HG03108 (cell line): ENCODE measurements at regions not wholly inside any gene's neighbourhood (a gene's known extent, or its start where the extent isn't known, plus 50 kb on each side); places are given as distances from the start of the nearest gene placed in this dataset.
"Not testable (repeated sequence)": the region's sequence is repeated elsewhere in the genome, so short reads cannot be mapped to it uniquely, and the experiment has no call there.

Source experiments
- ATAC-seq: cut with Tn5 transposase; IDR thresholded peaks from one replicate; pipeline ENCODE4 v1.9.1; 2021; ENCODE audit warnings: moderate library complexity; ENCODE audit not compliant: unreplicated experiment

DNA sequence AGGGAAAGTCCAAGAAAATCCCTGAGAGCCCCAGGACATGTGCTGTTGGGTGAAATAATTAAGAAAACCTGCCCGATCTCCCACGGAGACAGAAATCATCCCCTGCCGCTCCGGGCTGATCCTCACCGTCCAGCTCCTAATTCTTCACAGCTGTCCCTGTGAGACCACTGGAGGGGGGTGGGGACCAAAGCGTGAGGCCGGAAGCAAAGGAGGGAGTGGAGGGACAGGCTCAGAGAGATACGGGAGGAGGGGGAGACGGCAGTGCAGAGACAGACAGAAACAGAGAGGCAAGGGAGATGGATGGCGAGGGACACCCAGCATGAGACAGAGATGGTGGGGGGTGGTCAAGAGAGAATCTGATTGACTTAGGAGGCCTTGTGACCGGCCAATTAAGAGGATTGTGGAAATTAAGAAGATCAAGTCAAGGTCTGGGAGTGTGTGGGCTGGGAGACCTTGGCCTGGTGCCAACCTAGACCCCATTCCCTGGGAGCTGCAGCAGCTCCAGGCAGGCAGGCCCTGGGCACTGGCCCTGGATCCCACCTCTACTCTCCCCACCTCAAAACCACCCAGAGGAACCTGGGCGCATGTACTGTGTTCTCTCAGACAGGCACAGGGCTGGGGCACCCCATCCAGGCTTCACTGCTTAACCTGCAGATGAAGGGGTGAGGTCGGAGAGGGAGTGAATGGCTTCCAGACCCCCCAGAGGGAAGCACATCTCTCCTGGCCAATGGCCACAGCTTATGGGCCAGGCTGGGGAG lies 113.2 kb upstream of the ALDH1A3 start:
- no peak for ATAC-seq

DNA sequence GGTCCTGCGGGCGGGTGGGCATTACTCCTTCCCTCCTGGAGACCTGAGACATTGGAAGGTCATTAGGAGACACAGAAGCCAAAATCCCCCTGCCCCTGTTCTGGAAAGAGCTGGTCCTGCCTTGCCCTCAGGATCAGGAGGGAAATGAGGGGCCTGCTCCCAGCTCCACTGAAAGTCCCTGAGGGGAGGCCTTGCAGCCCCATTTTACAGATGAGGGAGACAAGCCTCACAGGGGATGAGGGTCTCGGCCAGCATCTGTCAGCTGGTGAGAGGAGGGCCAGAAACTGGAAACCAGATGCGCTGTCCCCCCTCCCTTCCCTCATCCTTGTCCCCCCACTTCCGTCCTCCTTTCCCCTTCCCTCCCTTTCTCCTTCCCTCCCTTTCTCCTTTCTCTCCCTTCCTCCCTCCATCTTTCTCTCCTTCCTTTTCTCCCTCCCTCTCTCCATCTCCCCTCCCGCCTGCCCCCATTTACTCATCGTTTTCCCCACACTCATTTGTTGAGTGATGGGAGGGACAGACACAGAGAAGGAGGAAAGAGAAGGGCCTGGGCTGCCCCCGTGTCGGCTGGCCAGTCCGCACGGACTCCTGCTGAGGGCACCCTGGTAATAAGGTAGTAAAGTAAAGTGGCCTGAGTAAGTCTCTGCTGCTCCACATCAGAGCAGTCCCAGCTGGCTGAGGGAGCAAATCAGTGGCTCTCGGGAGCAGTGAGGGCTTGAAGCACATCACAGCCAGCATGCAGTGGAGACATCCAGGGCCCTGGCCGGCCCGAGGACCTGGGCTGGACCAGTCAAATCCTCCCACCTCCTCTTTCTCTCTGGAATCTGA lies 112.4 kb upstream of the ALDH1A3 start:
- no peak for ATAC-seq

DNA sequence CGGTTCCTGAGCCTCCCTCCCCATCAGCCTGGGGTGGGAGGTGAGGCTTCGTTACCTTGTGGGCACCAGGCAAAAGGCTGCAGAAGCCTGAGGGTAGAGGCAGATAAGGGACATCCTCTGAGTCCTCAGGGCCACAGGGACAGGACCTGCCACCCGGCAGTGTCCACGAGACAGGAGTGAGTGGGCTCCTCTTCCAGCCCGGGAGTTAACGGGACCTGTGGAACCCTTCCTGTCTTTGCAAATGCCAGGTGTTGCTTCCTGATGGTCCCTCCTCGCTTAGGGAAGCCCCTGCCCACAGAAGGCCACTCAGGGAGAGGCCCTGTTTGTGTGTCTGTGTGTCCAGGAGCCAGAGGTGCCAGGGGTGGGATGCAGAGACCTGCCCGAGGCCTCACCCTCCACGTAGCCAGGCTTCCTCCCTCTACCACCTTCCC lies 111.1 kb upstream of the ALDH1A3 start:
- no peak for ATAC-seq

DNA sequence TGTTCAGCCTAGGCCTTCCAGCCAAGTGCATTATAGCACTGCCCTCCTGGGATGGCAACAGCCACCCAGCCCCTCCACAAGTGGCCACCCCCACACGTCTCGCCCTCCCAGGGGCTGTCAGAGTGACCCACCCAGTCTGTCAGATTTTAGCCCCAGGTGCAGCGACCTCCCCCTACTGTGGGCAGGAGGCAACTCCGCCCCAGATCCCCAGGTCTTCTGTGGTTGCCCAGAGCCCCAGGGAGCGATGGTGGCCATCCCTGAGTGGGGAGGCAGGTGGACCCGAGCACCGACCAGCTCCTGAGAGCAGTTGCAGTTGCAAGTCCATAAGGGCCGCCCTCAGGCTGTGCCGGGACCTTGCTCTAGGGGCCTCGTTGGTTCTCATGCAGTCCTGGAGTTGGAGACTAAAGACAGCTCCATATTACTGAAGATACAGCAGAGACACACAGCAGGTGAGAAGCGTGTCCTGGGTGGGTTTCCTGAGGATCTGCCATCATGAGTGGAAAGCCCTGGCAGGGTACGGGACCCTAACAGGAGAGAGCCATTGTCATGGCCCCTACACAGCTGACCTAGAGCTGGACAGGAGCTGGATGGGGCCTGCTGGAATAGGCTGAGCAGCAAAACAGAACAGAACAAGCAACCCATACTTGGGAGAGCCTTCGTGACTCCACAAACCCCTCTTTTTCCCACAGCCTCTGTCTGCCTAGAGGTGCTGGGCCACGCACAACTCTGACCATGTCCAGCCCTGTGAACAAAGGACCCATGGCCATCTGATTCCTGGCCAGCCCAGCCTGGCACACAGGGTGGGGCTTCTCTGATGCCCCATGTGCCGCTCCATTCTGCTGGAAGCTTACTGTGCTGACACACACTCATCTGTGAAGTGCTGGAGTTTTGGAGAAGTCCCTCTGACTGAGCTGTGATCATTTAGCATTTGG lies 110.3 kb upstream of the ALDH1A3 start:
- ATAC-seq = no peak

DNA sequence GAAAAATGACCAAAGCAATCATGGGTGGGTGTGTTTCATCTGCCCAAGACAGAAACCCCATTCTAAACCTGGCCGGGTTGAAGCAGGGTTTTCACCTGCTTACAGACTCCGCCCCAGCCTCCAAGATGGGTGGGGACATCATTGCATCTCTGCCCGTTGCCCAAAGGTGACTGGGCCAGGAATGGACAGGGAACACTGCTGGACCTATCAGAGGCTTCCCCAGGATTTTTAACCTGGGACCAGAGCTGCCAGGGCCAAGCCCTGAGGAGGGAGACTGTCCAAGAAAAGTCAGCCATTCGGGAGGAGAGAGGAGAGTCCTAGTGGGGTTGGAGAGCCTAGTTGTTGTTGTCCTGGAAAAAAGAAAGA lies 109.7 kb upstream of the ALDH1A3 start:
- no peak for ATAC-seq

DNA sequence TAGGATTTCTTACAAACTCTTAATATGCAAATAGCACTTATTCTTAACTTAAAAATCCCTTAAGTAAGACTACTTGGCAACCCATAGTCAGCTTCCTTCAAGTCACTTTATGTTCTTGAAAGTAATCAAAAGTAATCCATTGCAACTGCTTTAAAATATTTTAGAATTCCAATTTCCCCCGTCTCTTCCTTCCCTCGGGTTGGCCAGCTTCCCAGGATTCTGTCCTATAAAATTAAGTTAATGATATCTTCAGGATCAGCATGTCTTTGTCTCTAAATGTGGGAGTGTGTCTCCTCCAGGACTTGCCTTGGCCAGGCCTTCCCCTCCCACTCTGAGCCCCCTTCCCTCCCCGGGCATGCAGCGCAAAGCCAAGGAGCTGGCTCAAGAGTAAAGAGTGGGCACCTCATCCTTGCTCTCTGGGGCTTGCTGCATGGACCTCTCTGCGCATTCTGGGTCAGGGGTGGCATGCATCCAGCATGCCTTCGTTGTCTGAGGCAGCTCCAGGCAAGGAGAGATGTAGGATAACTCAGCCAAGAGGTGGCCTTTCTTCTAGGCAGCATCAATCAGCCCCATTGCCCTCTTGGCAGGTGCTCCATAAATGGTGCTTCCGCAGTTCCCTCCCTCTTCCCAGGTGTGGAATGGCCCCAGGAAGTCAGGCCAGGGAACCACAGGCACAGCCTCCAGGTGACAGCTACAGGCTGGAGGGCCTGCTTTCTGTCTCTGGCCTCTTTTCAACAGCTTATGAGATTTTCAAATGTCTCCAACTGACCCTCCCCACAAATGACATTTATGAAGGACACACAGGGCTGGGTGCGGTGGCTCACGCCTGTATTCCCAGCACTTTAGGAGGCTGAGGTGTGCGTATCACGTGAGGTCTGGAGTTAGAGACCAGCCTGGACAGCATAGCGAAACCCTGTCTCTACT lies 108.7 kb upstream of the ALDH1A3 start:
- ATAC-seq = no peak

DNA sequence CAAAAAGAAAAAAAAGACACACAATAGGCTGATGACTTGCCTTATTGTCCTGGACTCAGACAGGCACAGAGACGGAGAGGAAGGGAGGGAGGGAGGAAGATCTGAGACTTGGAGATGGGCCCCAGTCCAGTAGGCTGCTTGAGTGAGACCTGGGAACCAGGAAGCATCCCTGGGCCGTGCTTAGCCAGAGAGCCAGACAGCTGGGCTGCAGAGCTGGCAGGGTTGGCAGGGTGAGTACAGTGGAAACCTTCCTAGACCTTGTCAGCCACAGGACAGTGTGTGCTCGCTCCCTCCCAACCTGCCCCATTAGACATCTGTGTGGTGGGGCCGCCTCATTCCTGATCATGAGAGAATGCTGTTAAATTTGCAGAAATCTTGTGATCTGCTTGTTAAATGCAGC lies 107.9 kb upstream of the ALDH1A3 start:
- no peak for ATAC-seq

DNA sequence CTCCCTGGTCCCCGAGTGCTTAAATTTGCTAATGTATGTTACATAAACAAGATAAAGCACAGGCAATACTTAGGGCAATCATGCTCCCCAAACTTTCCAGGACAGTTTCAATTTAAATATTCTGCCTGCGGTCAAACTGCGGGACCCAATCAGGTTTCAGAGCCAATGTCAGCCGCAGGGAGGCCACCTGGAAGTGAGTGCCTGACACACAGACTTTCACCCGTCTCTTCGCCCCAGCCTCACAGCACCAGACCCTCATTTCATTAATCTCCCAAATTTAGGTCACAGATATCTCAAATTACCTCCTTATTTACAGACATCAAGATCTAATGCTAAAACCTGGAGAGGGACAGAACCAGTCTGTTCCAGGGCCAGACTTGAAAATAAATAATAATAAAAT lies 107.2 kb upstream of the ALDH1A3 start:
- ATAC-seq = no peak

DNA sequence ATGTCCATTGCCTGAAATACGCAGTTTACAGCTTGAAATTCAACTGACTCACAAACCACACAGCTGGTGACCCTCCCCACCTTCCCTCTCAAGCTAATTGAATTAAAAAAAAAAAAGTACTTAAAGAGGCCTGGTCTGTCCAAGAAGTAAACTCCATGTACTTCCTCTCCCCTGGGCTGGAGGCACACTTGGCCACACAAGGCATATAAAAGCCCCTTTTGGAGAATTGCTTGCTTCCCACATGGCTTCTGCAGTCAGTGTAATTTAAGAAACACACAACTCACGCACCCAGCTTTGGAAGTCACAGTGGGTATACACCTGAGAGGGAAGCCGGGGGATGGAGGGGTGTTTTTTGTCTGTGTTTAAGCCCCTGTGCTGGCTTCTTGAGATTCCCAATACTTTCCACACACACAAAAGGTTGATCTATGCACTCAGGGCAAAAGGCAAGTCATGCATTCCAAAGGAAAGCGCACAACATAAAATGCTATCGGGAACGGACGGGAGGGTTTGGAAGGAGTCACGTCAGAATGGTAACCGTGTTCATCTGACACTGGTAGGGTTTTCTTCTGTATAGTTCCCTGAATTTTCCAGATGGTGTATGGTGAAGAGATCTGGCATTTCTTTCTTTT lies 106.6 kb upstream of the ALDH1A3 start:
- no peak for ATAC-seq

DNA sequence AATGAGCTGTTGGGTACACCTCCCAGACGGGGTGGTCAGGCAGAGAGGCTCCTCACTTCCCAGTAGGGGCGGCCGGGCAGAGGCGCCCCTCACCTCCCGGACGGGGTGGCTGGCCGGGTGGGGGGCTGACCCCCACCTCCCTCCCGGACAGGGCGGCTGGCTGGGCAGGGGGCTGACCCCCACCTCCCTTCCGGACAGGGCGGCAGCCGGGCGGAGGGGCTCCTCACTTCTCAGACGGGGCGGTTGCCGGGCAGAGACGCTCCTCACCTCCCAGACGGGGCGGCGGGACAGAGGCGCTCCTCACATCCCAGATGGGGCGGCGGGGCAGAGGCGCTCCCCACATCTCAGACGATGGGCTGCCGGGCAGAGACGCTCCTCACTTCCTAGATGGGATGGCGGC lies 105.6 kb upstream of the ALDH1A3 start:
- not testable (repeated sequence) for ATAC-seq

DNA sequence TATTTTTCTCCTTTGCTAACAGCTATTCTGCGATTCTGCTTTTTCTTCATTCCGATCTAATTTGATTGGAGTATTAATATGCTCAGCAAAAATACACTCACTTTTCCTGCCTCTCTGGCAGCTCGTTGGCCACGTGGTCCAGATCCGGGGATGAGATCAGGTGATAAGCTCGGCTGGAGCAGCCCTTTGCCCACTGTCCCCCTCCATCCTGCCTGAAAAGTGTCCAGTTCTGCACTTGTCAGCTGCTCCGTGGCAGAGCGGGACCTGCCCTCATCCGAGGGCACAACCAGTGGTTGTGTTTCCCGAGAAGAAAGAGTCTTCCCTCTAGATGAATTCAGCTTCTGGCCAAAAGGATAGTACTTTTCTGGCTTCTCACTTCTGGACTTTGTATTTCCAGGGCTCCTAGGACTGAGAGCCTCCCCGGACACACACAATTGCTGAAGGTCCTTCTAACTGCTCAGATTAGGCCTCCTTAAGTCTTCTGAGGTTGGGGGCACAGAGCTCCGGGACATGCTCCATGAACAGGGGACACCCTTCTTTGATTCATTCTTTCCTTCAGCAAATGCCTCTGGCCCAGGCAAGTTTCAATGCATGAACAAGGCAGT lies 103.9 kb upstream of the ALDH1A3 start:
- no peak for ATAC-seq

DNA sequence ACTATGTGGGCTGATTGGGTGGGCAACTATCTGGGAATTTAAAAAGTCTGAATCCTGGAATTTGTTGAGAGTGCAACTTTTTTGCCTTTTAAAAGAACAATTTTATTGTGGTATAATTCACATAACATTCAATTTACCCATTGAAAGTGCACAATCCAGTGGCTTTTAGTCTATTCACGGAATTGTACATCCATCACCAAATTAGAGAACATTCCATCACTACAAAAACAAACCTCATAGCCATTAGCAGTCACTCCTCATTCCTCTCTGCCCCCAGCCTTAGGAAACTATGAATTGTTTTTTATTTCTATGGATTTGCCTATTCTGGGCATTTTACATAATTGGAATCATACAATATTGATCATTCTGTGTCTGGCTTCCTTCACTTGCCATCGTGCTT lies 101.8 kb upstream of the ALDH1A3 start:
- ATAC-seq = no peak

DNA sequence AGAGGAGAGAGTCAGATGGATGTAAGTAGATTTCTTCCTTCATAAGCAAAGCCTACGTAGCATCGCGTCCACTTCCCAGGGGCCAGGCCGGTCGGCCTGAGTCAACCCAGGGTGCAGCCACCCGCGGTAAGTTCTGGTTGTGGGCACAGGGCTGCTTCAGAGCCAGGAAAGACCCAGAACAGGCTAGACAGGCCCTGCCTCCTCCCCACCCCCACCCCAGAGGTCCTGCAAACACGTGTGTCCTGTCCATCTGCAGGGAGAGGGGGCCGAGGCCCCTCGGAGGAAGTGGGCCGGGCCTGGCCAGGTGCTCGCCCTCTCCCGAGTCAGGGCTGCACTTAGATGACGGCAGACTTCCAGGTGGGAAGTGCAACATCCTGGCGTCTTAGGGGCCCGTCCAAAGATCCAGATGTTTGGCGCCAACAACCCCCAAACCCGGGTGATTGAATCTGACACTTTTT lies 100.8 kb upstream of the ALDH1A3 start:
- ATAC-seq = no peak

DNA sequence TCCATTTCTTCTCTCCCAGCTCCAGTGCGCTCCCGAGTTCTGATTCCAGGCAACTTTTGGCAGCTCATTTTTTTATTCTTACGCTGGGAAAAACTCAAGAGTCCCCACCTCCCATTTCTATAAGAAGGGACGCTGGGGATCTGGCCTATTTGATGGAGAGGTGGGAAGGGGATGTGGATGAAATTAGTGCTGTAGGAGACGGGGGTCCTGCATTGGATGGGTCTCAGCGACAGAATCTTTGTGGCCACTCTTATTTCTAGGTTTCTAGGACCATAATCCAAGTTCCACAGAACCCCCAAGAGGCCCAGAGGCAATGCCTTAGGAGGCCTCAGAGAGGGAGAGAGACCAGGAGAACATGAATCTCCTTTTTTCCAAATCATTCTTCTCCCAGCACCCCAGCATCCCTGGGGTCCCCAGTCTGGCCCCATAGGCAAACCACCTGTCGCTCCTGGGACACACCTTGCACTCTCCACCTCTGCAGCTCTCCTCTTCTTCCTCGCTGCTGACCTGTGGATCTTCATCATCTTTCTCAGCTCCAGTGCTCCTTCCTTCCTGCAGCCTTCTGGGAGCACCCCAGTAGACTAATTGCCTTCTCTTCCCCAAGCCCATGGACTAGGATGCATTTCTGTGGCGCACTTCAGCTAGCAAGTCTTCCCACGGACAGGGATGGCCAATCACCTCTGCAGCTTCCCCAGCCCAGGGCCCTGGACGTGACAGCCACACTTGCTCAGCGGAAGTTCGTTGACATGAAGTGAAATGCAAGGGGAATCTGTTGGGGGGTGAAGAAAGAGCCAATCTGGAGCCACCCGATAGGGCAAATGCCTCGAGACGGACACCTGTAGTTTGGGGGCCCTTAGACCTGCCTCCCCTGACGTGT lies 100.1 kb upstream of the ALDH1A3 start:
- ATAC-seq = no peak

DNA sequence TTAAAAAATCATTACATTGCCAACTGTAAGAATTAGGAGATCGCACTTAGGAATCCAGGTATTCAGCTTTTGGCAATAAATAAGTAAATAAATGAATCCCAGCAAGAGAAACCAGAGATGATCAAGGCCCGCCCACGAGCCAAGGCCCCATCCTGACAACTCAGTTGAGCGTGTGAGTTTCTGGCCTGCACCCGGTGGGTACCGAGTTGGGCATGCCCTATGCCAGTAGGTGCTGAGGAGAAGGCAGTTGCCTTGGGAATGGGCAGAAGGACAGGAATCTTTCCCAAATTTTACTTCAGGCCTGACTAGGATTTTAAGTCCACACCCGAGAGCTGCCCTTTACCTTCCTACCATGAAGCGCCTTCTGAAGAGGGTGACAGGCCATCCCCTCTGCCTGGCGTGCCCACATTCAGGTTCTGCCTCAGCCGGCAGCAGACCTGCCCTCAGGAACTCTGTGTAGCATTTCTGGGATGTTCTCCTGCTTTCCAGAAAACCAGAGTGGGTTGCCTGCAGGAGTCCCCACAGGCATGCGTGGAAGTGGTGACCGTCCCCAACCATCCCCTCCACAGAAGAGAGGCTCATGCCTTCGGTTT lies 99.3 kb upstream of the ALDH1A3 start:
- no peak for ATAC-seq

DNA sequence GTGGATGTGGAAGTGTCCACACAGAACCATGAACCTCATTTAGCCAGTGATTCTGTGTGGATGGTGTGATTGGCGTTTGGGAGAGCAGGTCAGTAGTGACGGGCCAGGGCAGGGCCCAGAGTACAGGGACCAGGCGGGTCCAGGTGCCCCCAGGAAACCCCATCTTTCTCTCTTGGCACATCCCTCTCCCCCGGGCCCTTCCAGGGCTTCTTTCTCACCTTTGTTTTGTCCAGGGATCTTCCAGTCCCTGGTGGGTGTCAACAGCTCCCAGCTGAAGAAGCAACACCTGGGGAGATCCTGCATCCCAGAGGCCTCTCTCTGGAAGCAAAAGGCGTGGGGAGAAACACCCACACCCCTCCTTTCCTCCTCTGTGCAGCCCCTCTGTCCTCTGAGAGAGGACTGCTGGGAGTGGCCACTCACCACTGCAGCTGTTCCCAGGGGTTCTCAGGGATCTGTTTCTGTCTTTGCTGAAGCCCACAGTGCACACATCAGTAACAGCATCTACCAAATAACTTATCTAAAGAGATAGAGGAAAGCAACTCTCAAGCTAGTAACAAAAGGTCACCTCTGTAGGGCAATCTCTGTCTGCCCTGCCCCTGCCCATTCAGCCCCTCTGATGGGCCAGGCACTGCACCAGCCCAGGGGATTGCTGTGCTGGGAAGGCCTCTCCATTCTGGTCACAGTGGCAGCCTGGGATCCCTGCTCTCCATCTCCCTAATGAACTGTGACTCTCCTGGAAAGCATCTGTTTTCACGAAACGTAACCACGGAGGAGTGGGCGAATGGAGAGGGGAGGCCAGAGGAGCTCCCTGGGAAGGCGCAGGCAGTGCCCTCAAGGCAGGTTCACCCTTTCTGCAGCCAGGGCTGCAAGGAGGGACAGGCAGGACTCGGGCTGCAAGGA lies 98.3 kb upstream of the ALDH1A3 start:
- no peak for ATAC-seq

DNA sequence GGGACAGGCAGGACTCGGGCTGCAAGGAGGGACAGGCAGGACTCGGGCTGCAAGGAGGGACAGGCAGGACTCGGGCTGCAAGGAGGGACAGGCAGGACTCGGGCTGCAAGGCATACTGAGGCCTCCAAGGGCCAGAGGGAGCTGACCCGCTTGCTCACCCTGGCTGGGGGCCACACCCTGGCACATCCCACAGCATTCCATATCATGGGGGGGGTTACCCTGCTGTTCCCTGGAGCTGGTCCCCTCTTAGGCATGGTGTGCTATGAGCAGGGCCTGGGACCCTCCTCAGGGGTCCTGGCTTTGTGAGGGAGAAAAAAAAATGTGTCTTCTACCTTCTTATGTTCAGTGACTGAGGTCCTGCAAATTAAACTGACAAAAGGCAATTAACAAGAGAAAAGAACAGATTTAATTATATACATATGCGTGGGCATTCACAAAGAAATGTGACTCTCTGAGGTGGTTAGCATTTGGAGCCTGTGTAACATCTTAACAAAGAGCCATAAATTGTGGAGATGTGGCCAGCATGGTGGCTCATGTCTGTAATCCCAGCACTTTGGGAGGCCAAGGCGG lies 97.6 kb upstream of the ALDH1A3 start:
- ATAC-seq = no peak
